Aorta (tissue), 5 donors: ENCODE measurements at regions not wholly inside any gene's neighbourhood (a gene's known extent, or its start where the extent isn't known, plus 50 kb on each side); places are given as distances from the start of the nearest gene placed in this dataset.

ENCODE experiments used
- ATAC-seq: fragments of 200-7000 bp; cut with Tn5 transposase; one replicate; pipeline ENCODE4 v1.9.1; 2022; ENCODE audit warnings: moderate library complexity; ENCODE audit not compliant: low FRiP score
- DNase-seq, 2 donors: peaks; one replicate each; pipeline ENCODE4 v3.0.0-alpha.2; 2020
- H3K27ac ChIP-seq, 2 donors: one replicate each; pipeline ENCODE4 v1.5.1; 2013; ENCODE audit warnings: low read length in 2 of 2, mild to moderate bottlenecking in 2 of 2, moderate library complexity in 2 of 2, control low read depth in 1 of 2, inconsistent platforms in 1 of 2, low read depth in 1 of 2
- H3K27me3 ChIP-seq, 2 donors: one replicate each; pipeline ENCODE4 v1.6.1; 2013; ENCODE audit warnings: control low read depth in 1 of 2, low read length in 1 of 2, mild to moderate bottlenecking in 1 of 2, moderate library complexity in 1 of 2; ENCODE audit not compliant: insufficient read depth in 2 of 2, control insufficient read depth in 1 of 2
- H3K36me3 ChIP-seq, 2 donors: one replicate each; pipeline ENCODE4 v1.6.1; 2013; ENCODE audit warnings: control low read depth in 1 of 2, low read length in 1 of 2, mild to moderate bottlenecking in 1 of 2; ENCODE audit not compliant: insufficient read depth in 2 of 2, control insufficient read depth in 1 of 2
- H3K4me1 ChIP-seq, 2 donors: one replicate each; pipeline ENCODE4 v1.6.1; 2013; ENCODE audit warnings: low read length in 2 of 2, control low read depth in 1 of 2, mild to moderate bottlenecking in 1 of 2, moderate library complexity in 1 of 2; ENCODE audit not compliant: insufficient read depth in 2 of 2, control insufficient read depth in 1 of 2
- H3K4me3 ChIP-seq, 2 donors: one replicate each; pipeline ENCODE4 v1.5.1; 2013; ENCODE audit warnings: low read length in 2 of 2, control low read depth in 1 of 2, mild to moderate bottlenecking in 1 of 2
- H3K9me3 ChIP-seq: one replicate; pipeline ENCODE4 v1.6.1; 2013; ENCODE audit warnings: mild to moderate bottlenecking, low read length; ENCODE audit not compliant: control insufficient read depth
- WGBS, 2 donors: extraction: QIAGEN DNeasy Blood & Tissue Kit; methylation state at CpG; one replicate each; pipeline ENCODE4 v1.1.7; 2013; 5-methylcytosine and 5-hydroxymethylcytosine counted together
- intact Hi-C, 2 donors: fragments of 100-400 bp; cut with DNase I; formaldehyde crosslinking; loops; one replicate each; pipeline versions ENCODE4 v1.14.2 to v1.15.0; 2022
- donor health status: healthy with polysubstance abuse.
- donor health status: Bipolar disorder and iron deficiency.
- donor health status: DM: no; HTN: no; CAD: no.
- donor health status: DM: no; HTN: no; CAD: no.
- donor health status: DM: yes; HTN: yes; CAD: no.

- peaks cover 0 to 1% of the 10 kb centered on the region in 2 donors for H3K4me1 ChIP-seq
- DNase-seq: no peak
- H3K27me3 ChIP-seq: no peaks in the 10 kb centered on the region
- no peak overlapping the region for H3K27ac ChIP-seq
- WGBS, 2 donors: 82 to 87% methylated on average over 12 of the region's 12 CpGs
- no peaks in the 10 kb centered on the region for H3K36me3 ChIP-seq
- no peak overlapping the region for H3K4me3 ChIP-seq
- intact Hi-C loops: no loop called here
- no peak for ATAC-seq
- peaks cover 3% of the 10 kb centered on the region for H3K9me3 ChIP-seq
Observed at GRCh38 chr1:244162786-244163530, 111.9 kb downstream of the ZBTB18 start.

GRCh38 chr1:244163861-244164510 lies 112.9 kb downstream of the ZBTB18 start:
- Histone ChIP-seq H3K9me3 (peaks cover 3% of the 10 kb centered on the region), H3K36me3 (no peaks in the 10 kb centered on the region), H3K4me1 (peaks cover 0 to 1% of the 10 kb centered on the region in 2 donors), H3K4me3 (no peak overlapping the region), H3K27ac (no peak overlapping the region), H3K27me3 (no peaks in the 10 kb centered on the region)
- DNase-seq (no peak), ATAC-seq (peak; percentile 56)
- intact Hi-C loops: no loop called here
- 28 to 29% methylated on average over 8 of the region's 8 CpGs for WGBS, 2 donors

- no peak for ATAC-seq
- 74 to 81% methylated on average over 4 of the region's 4 CpGs for WGBS, 2 donors
- peaks cover 0 to 1% of the 10 kb centered on the region in 2 donors for H3K4me1 ChIP-seq
- H3K27ac ChIP-seq: no peak overlapping the region
- no peaks in the 10 kb centered on the region for H3K27me3 ChIP-seq
- no peak for DNase-seq
- H3K4me3 ChIP-seq: no peak overlapping the region
- H3K36me3 ChIP-seq: no peaks in the 10 kb centered on the region
- peaks cover 3% of the 10 kb centered on the region for H3K9me3 ChIP-seq
- intact Hi-C loops: no loop called here
Observed at GRCh38 chr1:244164511-244164890, 113.4 kb downstream of the ZBTB18 start.

- Histone ChIP-seq H3K36me3 (no peaks in the 10 kb centered on the region), H3K27me3 (no peaks in the 10 kb centered on the region), H3K9me3 (peaks cover 3% of the 10 kb centered on the region), H3K27ac (no peak overlapping the region), H3K4me3 (no peak overlapping the region), H3K4me1 (peaks cover 0 to 1% of the 10 kb centered on the region in 2 donors)
- ATAC-seq (no peak), DNase-seq (no peak)
- intact Hi-C loops: no loop called here
- WGBS, 2 donors: 98 to 99% methylated on average over 3 of the region's 3 CpGs
Observed at GRCh38 chr1:244165021-244165420, 113.9 kb downstream of the ZBTB18 start.

GRCh38 chr1:244165701-244166100 lies 114.6 kb downstream of the ZBTB18 start:
- intact Hi-C loops: no loop called here
- Histone ChIP-seq H3K27ac (no peak overlapping the region), H3K36me3 (no peaks in the 10 kb centered on the region), H3K27me3 (no peaks in the 10 kb centered on the region), H3K4me3 (no peak overlapping the region), H3K9me3 (peaks cover 3% of the 10 kb centered on the region), H3K4me1 (peaks cover 0 to 1% of the 10 kb centered on the region in 2 donors)
- WGBS, 2 donors: 96% methylated on average over 2 of the region's 2 CpGs
- ATAC-seq (no peak), DNase-seq (no peak)

GRCh38 chr1:244171241-244171985 lies 120.3 kb downstream of the ZBTB18 start:
- Histone ChIP-seq H3K4me3 (no peak overlapping the region), H3K4me1 (no peaks in the 10 kb centered on the region), H3K9me3 (no peaks in the 10 kb centered on the region), H3K36me3 (no peaks in the 10 kb centered on the region), H3K27me3 (no peaks in the 10 kb centered on the region), H3K27ac (no peak overlapping the region)
- DNase-seq: peak in 1 of 2 donors; percentile 50
- 54% methylated on average over 7 of the region's 7 CpGs for WGBS, 2 donors
- ATAC-seq: no peak
- intact Hi-C loops: no loop called here

- ATAC-seq: no peak
- WGBS, 2 donors: 86 to 88% methylated on average over 4 of the region's 4 CpGs
Observed at GRCh38 chr1:244173240-244173639, 122.2 kb downstream of the ZBTB18 start.

GRCh38 chr1:244173769-244174168 lies 122.7 kb downstream of the ZBTB18 start:
- no peaks in the 10 kb centered on the region for H3K9me3 ChIP-seq
- DNase-seq: no peak

More at GRCh38 chr1:244173240-244173639, 122.2 kb downstream of the ZBTB18 start:
- Histone ChIP-seq H3K36me3 (no peaks in the 10 kb centered on the region), H3K9me3 (no peaks in the 10 kb centered on the region), H3K27me3 (no peaks in the 10 kb centered on the region), H3K4me1 (no peaks in the 10 kb centered on the region), H3K4me3 (no peak overlapping the region), H3K27ac (no peak overlapping the region)
- no peak for DNase-seq
- intact Hi-C loops: no loop called here

More at GRCh38 chr1:244173769-244174168, 122.7 kb downstream of the ZBTB18 start:
- Histone ChIP-seq H3K27me3 (no peaks in the 10 kb centered on the region), H3K36me3 (no peaks in the 10 kb centered on the region), H3K27ac (no peak overlapping the region), H3K4me1 (no peaks in the 10 kb centered on the region), H3K4me3 (no peak overlapping the region)
- ATAC-seq: no peak
- intact Hi-C loops: no loop called here
- WGBS, 2 donors: 41 to 44% methylated on average over 6 of the region's 6 CpGs
